AG08396 (cell line): ENCODE measurements at regions not wholly inside any gene's neighbourhood (a gene's known extent, or its start where the extent isn't known, plus 50 kb on each side); places are given as distances from the start of the nearest gene placed in this dataset.
"Not testable (repeated sequence)": the region's sequence is repeated elsewhere in the genome, so short reads cannot be mapped to it uniquely, and the experiment has no call there.

Source experiments
- DNase-seq: peaks from one replicate; pipeline ENCODE4 v3.0.0; 2012; ENCODE audit warnings: low spot score, mixed read lengths

GRCh38 chr2:208686665-208687064 is 280.1 kb downstream of the PTH2R start:
- DNase-seq = no peak

DNA sequence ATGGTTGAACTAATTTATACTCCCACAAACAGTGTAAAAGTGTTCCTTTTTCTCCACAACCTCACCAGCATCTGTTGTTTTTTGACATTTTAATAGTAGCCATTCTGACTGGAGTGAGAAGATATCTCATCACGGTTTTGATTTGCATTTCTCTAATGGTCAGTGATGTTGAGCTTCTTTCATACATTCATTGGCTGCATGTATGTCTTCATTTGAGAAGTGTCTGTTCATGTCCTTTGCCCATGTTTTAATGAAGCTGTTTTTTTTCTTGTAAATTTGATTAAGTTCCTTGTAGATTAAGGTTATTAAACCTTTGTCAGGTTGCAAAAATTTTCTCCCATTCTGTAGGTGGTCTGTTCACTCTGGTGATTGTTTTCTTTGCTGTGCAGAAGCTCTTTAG is 281.1 kb downstream of the PTH2R start:
- not testable (repeated sequence) for DNase-seq

DNA sequence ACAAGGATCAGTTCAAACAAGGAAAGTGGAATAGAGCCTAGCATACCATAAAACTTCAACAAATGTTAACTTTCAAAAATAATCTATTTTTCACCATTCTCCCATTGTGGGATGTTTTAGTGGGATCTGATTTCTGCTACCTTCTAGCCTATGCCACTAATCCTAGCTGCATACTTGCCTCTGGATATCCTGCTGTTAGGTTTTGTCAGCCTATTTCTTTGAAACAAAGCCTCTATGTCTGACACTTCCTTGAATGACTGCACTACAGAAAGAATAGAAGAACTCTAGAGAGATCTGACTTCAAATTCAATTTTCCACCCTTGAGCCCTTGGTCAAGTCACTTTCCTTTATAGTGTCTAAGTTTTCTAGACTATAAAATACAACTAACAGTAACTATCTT is 291.5 kb downstream of the PTH2R start:
- DNase-seq = no peak

GRCh38 chr2:208708486-208708885 is 301.9 kb downstream of the PTH2R start:
- no peak for DNase-seq

- no peak for DNase-seq
Observed at GRCh38 chr2:208711598-208711997, 305.0 kb downstream of the PTH2R start.

- no peak for DNase-seq
Observed at GRCh38 chr2:208713066-208713745, 306.6 kb downstream of the PTH2R start.

DNA sequence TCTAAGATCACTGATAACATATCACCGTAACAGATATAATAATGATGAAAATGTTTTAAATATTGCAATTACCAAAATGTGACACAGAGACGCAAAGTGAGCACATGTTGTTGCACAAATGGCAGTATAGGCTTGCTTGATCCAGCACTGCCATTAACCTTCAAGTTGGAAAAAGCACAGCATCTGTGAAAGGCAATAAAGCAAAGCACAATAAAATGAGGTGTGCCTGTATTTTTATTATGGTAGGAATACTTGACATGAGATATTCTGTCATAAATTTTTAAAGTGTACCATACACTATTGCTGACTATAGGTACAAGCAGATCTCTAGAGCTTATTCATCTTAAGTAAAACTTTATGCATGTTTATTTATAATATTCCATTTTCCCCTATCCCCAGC is 312.2 kb downstream of the PTH2R start:
- no peak for DNase-seq

DNA sequence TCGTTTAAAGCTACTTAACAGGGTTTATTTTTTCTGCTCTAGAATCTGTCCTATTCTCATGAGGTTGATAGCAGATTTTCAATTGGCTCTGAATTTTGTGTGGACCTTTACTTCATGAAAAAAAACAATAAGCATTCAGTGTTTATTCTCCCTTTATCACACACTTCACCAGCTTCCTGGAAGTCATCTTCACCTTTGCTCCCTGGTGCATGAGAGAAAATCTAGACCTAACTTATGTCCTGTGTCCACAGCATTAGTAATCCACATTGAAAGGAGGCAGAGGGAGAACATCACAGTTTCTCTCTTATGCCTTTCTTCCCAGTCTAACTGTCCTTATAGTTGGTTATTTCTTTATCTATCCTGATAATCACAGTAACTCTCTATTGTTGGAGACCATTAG is 316.1 kb downstream of the PTH2R start:
- no peak for DNase-seq

DNA sequence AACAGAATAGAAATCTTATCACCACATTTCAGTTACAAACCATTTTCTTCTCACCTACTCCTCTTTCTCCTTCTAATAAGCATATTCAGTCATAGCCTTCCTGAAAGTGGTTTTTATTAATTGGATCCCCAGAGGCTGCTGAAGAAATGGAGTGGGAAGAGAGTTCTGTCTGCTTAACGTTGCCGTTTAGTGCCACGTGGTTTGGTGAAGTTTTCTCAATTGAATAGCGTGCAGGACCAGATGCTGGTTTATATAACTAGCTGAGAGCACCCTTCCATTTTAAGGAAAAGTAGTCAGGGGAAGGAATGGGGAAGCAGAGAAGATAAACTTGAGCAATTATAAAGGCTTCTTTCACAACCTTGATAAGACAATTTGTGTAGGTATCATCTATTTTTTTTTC is 318.7 kb downstream of the PTH2R start:
- no peak for DNase-seq

GRCh38 chr2:208726242-208726641 is 319.6 kb downstream of the PTH2R start:
- DNase-seq = no peak

GRCh38 chr2:208751663-208752415 is 345.2 kb downstream of the PTH2R start:
- DNase-seq = not testable (repeated sequence)

DNA sequence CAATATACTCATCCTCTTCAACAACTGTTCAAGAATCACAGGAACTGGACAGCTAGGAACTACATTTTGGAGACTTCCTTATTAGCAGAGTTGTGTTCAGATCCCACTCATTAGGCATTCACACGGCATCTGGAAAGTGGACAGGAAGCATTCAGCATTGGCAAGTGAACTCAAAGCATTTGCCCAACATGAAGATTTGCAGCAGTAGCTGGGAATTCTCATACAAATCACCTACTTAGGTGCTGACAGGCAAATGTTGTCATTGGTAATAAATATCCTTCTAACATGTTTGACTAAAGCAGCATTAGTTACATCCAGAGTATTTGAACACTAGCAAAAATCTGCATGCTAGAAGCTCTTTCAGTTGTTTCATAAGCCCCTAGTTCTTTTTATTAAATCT is 350.8 kb downstream of the PTH2R start:
- DNase-seq = no peak

GRCh38 chr2:208773074-208773473 is 366.5 kb downstream of the PTH2R start:
- DNase-seq = not testable (repeated sequence)

DNA sequence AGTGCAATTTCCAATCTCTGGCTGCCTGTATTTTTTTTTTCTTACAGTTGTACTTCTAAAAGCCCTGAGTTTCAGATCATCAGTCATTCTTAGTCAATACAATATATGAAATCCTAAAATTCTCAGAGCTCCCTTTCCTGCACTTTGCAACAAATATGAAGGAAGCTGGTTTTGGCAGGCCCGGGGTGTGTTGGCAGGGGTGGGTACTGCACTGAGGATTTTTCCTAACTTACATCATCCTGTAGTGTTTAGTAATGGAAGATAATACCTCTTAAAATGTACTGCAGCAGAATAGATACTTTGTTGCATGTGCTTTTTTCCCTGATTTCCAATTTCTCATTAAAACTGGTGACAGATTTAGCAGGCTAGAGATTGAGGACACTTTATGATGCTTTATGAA is 374.6 kb downstream of the PTH2R start:
- no peak for DNase-seq

DNA sequence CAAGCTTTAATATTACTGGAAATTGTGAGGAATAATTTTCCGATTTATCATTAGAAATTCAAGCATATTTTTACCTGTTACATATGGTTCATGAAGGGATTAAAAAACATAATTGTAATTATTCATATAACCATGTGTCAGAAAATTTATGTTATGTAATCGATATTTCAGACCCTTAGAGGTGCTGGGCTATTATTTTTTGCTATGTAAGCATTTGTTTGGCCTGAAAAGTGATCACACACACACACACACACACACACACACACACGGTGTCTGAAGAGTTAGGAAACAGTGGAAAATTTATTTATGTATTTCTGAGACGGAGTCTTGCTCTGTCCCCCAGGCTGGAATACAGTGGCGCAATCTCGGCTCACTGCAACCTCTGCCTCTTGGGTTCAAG is 375.5 kb downstream of the PTH2R start:
- DNase-seq = no peak

GRCh38 chr2:208783184-208783583 is 376.6 kb downstream of the PTH2R start:
- DNase-seq = no peak

DNA sequence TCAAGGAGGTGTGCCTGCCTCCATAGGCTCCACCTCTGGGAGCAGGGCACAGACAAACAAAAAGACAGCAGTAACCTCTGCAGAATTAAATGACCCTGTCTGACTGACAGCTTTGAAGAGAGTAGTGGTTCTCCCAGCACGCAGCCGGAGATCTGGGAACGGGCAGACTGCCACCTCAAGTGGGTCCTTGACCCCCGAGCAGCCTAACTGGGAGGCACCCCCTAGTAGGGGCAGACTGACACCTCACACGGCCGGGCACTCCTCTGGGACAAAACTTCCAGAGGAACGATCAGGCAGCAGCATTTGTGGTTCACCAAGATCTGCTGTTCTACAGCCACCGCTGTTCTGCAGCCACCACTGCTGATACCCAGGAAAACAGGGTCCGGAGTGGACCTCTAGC is 378.2 kb downstream of the PTH2R start:
- not testable (repeated sequence) for DNase-seq

DNA sequence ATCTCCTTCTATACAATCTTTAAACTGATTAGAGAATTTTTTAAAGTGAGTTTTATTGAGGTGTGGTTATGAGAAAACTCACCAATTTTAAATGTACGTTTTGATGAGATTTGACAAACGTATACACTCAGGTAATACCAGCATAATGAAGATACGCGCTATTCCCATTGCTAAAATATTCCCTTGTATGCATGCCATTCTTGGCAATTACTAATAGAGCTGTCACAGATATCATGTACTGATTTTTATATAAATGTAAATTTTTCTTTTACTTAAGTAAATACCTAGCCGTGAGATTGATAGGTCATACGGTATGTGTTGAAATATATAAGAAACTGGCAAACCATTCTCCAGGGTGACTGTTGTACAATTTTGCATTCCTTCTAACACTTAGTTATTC is 384.7 kb downstream of the PTH2R start:
- DNase-seq = no peak

DNA sequence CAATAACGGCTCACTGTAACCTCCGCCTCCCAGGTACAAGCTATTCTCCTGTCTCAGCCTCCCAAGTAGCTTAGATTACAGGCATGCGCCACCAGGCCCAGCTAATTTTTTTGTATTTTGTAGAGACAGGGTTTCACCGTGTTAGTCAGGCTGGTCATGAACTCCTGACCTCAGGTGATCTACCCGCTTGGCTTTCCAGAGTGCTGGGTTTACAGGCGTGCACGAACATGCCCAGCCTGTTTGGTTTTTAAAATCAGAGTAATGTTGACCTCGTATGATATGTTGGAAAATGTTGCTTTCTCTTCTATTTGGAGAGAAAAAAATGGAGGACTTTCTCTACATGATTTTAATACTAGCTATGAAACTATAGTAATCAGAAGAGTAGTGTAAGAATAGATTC is 386.2 kb downstream of the PTH2R start:
- no peak for DNase-seq

- DNase-seq = no peak
Observed at GRCh38 chr2:208793434-208793833, 386.8 kb downstream of the PTH2R start.

DNA sequence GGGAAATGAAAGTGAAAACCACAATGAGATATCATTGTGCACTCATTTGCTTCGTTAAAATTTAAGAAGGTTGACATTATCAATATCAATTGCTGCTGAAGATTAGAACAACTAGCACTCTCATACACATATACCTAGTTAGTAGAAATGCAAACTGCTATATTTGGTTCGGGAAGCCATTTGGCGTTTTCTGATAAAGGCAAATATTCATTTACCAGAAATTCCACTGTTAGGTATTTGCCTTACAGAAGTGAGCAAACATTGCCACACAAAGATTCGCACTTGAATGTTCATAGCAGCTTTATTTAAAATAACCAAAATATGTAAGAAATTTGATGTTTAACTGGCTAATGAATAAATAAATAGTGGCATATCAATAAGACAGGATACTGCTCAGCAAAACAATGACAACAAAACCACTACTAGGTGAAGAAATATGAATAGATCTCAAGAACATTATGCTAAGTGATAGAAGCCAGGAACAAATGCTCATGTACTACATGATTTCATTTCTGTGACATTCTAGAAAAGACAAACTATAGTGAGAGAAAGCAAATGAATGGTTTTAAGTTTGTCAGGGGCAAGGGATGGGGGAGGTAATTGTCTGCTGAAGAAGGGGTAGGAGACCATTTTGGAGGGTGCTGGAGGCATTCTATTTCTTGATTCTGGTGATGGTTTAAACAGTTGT is 387.8 kb downstream of the PTH2R start:
- DNase-seq = no peak

DNA sequence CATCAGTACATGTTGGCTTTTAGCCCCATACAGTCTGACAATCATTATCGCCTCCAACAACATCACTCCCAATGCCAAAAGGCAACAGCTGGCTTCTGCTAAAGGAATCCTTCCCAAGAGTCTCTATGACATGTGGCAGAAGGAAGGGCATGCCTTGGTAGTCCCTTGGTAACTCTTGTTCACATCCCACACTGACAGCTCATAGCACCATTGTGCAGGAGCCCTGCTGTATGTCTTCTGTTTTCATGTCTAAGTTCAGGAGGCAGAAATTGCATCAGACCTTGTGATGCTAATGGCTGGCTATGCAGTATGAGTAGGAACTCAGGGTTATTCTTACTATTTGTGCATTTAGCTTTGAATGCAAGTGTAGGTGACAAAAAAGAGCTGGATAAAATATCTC is 392.1 kb downstream of the PTH2R start:
- DNase-seq = no peak

DNA sequence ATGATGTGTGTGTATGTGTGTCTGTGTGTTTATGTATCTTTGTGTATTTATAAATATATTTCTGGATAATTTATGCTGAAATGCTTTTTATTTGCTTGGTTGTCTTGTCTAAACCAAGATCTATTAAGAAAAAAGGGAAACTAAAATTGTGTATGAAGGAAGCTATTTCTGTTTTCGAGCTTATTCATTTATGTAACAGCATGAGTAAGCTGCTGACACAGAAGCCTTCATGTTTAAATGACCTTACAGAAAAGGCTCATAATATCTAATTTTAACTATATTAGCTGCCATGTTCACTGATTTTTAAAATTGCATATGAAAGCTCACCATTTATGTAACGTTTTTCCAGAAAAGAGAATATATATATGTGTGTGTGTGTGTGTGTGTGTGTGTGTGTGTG is 392.8 kb downstream of the PTH2R start:
- no peak for DNase-seq
